CD14-positive monocyte (primary cell): ENCODE measurements at regions not wholly inside any gene's neighbourhood (a gene's known extent, or its start where the extent isn't known, plus 50 kb on each side); places are given as distances from the start of the nearest gene placed in this dataset.

ENCODE experiments used
- DNase-seq, 3 donors: peaks; one replicate each; pipeline ENCODE4 v3.0.0-alpha.2; 2011 to 2022
- H2AFZ ChIP-seq: 2 replicates; pipeline ENCODE4 v1.6.0; 2012; ENCODE audit warnings: mild to moderate bottlenecking, low read depth, low read length, inconsistent platforms; ENCODE audit not compliant: insufficient read depth, poor library complexity, severe bottlenecking
- H3K27ac ChIP-seq, 2 donors: 1 replicate in 1 of 2; 2 replicates in 1 of 2; pipeline ENCODE4 v1.5.1; 2012 to 2013; ENCODE audit warnings: low read length in 2 of 2, control low read depth in 1 of 2, inconsistent platforms in 1 of 2, low read depth in 1 of 2, mild to moderate bottlenecking in 1 of 2
- H3K27me3 ChIP-seq, 2 donors: one replicate each; pipeline versions ENCODE4 v1.6.0 to v1.6.1; 2011 to 2013; ENCODE audit warnings: low read length in 2 of 2; ENCODE audit not compliant: control insufficient read depth in 2 of 2, insufficient read depth in 2 of 2
- H3K36me3 ChIP-seq, 2 donors: replicated peaks in 1 of 2; 1 replicate in 1 of 2; 2 replicates in 1 of 2; pipeline versions ENCODE4 v1.5.1 to v1.6.1; 2012 to 2013; ENCODE audit warnings: low read length in 2 of 2, control low read depth in 1 of 2, inconsistent platforms in 1 of 2, mild to moderate bottlenecking in 1 of 2; ENCODE audit not compliant: insufficient read depth in 2 of 2, control insufficient read depth in 1 of 2
- H3K4me1 ChIP-seq, 2 donors: 1 replicate in 1 of 2; 2 replicates in 1 of 2; pipeline versions ENCODE4 v1.5.1 to v1.6.1; 2012 to 2013; ENCODE audit warnings: low read length in 2 of 2, control low read depth in 1 of 2, inconsistent platforms in 1 of 2, mild to moderate bottlenecking in 1 of 2, moderate library complexity in 1 of 2; ENCODE audit not compliant: insufficient read depth in 2 of 2, control insufficient read depth in 1 of 2
- H3K4me2 ChIP-seq: replicated peaks from 2 replicates; pipeline ENCODE3; 2012; ENCODE audit warnings: low read length, moderate library complexity, mild to moderate bottlenecking; ENCODE audit not compliant: poor library complexity, severe bottlenecking; ENCODE audit errors: extremely low read depth
- H3K4me3 ChIP-seq, 3 experiments: fragments of 200-600 bp in 1 of 3; sonication (generic) in 1 of 3; replicated peaks in 1 of 3; 1 replicate in 2 of 3; 2 replicates in 1 of 3; pipeline ENCODE4 v1.5.1; 2011 to 2013; ENCODE audit warnings: low read length in 3 of 3, mild to moderate bottlenecking in 3 of 3, control low read depth in 2 of 3, low read depth in 2 of 3, inconsistent platforms in 1 of 3, moderate library complexity in 1 of 3
- H3K79me2 ChIP-seq: 2 replicates; pipeline ENCODE4 v1.6.0; 2012; ENCODE audit warnings: mild to moderate bottlenecking, control low read depth, inconsistent platforms, low read length, moderate library complexity; ENCODE audit not compliant: insufficient read depth
- H3K9ac ChIP-seq: 2 replicates; pipeline ENCODE4 v1.6.0; 2017; ENCODE audit warnings: low read length, mild to moderate bottlenecking; ENCODE audit not compliant: insufficient read depth, poor library complexity, severe bottlenecking
- H3K9me3 ChIP-seq, 2 donors: replicated peaks in 1 of 2; 1 replicate in 1 of 2; 2 replicates in 1 of 2; pipeline versions ENCODE4 v1.5.1 to v1.6.1; 2012 to 2013; ENCODE audit warnings: low read length in 2 of 2, control low read depth in 1 of 2; ENCODE audit not compliant: control insufficient read depth in 1 of 2, insufficient read depth in 1 of 2
- H4K20me1 ChIP-seq: 2 replicates; pipeline ENCODE4 v1.6.0; 2012; ENCODE audit warnings: mild to moderate bottlenecking, low read length, control low read depth, moderate library complexity; ENCODE audit not compliant: insufficient read depth
- H3K27ac Mint-ChIP-seq, 7 donors: one replicate each; pipeline ENCODE4 v1.8.0; 2020; ENCODE audit warnings: mild to moderate bottlenecking in 7 of 7, mixed read lengths in 7 of 7, moderate library complexity in 6 of 7, inconsistent platforms in 2 of 7
- H3K27me3 Mint-ChIP-seq, 3 donors: one replicate each; pipeline ENCODE4 v1.8.0; 2021 to 2022; ENCODE audit warnings: low read depth in 3 of 3, mild to moderate bottlenecking in 3 of 3, mixed read lengths in 3 of 3, moderate library complexity in 3 of 3, inconsistent platforms in 1 of 3
- H3K36me3 Mint-ChIP-seq, 2 donors: one replicate each; pipeline ENCODE4 v1.8.0; 2020; ENCODE audit warnings: mixed read lengths in 2 of 2, inconsistent platforms in 1 of 2, mild to moderate bottlenecking in 1 of 2
- H3K4me1 Mint-ChIP-seq: one replicate; pipeline ENCODE4 v1.8.0; 2020; ENCODE audit warnings: mild to moderate bottlenecking, mixed read lengths
- H3K4me3 Mint-ChIP-seq, 2 donors: one replicate each; pipeline ENCODE4 v1.8.0; 2020; ENCODE audit warnings: mild to moderate bottlenecking in 2 of 2, mixed read lengths in 2 of 2, moderate library complexity in 1 of 2
- H3K9me3 Mint-ChIP-seq, 7 donors: one replicate each; pipeline ENCODE4 v1.8.0; 2020 to 2022; ENCODE audit warnings: mixed read lengths in 7 of 7, mild to moderate bottlenecking in 6 of 7, moderate library complexity in 6 of 7, inconsistent platforms in 2 of 7
- CTCF ChIP-seq: fragments of 200-600 bp; IDR thresholded peaks from one replicate; pipeline ENCODE4 v1.8.0; 2022; ENCODE audit warnings: antibody characterized with exemption, mild to moderate bottlenecking
- WGBS: methylation state at CpG from one replicate; pipeline ENCODE4 v1.1.5; 2013; ENCODE audit warnings: missing lambda C conversion rate; ENCODE audit not compliant: insufficient coverage; 5-methylcytosine and 5-hydroxymethylcytosine counted together
- intact Hi-C, 2 donors: fragments of 100-400 bp; cut with micrococcal nuclease; formaldehyde crosslinking; loops; one replicate each; pipeline versions ENCODE4 v1.15.0 to v1.15.1; 2023

DNA sequence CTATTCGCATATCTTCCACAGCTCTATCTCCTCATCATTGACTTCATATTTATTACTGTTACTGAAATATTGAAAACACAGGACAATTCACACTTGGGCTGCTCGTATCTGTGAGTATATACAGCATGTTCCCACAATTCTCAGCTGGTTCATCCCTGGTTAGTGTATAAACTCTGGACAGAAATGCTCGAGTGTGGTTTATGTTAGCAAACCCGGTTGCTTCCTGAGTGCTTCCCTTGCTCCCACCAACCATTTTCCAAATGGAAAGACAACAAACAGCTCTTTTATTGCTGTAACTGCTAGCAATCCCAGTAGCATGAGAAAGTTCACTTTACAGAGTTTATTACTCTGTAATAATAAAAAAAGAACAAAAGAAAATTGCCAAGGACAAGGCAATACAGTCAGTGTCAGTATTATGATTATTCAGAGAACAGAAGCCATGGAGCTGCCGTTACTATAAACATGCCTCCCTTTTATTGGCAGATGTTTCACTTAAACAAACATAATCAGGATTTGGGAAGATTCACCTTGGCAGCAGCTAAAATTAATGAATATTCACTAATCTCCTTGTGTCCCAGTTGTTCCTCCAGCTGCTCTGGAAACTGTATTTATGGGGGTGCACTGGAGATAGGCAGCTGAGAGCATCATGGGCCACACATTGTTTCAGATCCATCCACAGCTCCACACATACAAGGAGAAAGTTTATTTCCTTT is 134.1 kb upstream of the GUCY1A1 start:
- no peak overlapping the region for H3K27ac ChIP-seq
- H3K9me3 ChIP-seq, result no peaks in the 10 kb centered on the region
- no peak overlapping the region for H3K4me3 ChIP-seq
- H3K9me3 Mint-ChIP-seq, result no peaks in the 10 kb centered on the region
- no peak overlapping the region for H3K9ac ChIP-seq
- no peak for TF ChIP-seq CTCF
- no peak overlapping the region for H3K27ac Mint-ChIP-seq
- H3K4me3 Mint-ChIP-seq, result no peak overlapping the region
- H3K27me3 ChIP-seq, result no peaks in the 10 kb centered on the region
- WGBS, result 92% methylated on average over 2 of the region's 5 CpGs
- intact Hi-C loops, result no loop called here
- H4K20me1 ChIP-seq, result no peaks in the 10 kb centered on the region
- no peaks in the 10 kb centered on the region for H3K36me3 Mint-ChIP-seq
- H3K4me1 ChIP-seq, result no peaks in the 10 kb centered on the region
- no peaks in the 10 kb centered on the region for H3K27me3 Mint-ChIP-seq
- no peaks in the 10 kb centered on the region for H3K36me3 ChIP-seq
- no peaks in the 10 kb centered on the region for H3K79me2 ChIP-seq
- H3K4me1 Mint-ChIP-seq, result no peaks in the 10 kb centered on the region
- H2AFZ ChIP-seq, result no peak overlapping the region
- no peak overlapping the region for H3K4me2 ChIP-seq
- DNase-seq, result no peak

DNA sequence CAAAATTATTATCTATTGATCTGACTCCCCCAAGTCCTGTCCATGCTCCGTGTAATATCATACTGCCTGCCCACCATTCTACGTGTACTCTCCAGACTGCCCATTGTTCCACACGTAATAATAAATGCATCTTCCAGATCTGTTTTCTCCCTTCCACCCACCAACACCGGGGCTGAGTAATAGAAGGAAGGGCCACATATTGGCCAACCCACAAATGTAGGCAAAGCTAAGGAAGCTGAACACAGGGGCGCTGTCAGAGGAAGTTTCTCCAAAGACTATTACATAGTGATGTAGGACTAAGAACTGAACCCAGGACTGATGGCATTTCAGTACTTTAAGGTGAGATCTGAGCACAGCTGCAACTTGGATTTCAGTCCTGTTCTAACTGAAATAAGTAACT is 135.8 kb upstream of the GUCY1A1 start:
- WGBS, result 100% methylated on average over 2 of the region's 5 CpGs
- H3K27ac ChIP-seq, result no peak overlapping the region
- H3K36me3 ChIP-seq, result no peaks in the 10 kb centered on the region
- H3K4me1 Mint-ChIP-seq, result no peaks in the 10 kb centered on the region
- no peaks in the 10 kb centered on the region for H4K20me1 ChIP-seq
- H3K36me3 Mint-ChIP-seq, result no peaks in the 10 kb centered on the region
- no peak overlapping the region for H2AFZ ChIP-seq
- H3K27ac Mint-ChIP-seq, result no peak overlapping the region
- H3K4me3 ChIP-seq, result no peak overlapping the region
- H3K4me2 ChIP-seq, result no peak overlapping the region
- DNase-seq, result no peak
- no peaks in the 10 kb centered on the region for H3K9me3 Mint-ChIP-seq
- no peak for TF ChIP-seq CTCF
- H3K4me3 Mint-ChIP-seq, result no peak overlapping the region
- H3K27me3 Mint-ChIP-seq, result no peaks in the 10 kb centered on the region
- H3K9me3 ChIP-seq, result no peaks in the 10 kb centered on the region
- intact Hi-C loops, result no loop called here
- no peak overlapping the region for H3K9ac ChIP-seq
- no peaks in the 10 kb centered on the region for H3K79me2 ChIP-seq
- H3K27me3 ChIP-seq, result no peaks in the 10 kb centered on the region
- H3K4me1 ChIP-seq, result no peaks in the 10 kb centered on the region
